ENCODE measurements at regions not wholly inside any gene's neighbourhood (a gene's known extent, or its start where the extent isn't known, plus 50 kb on each side); places are given as distances from the start of the nearest gene placed in this dataset.

DNA sequence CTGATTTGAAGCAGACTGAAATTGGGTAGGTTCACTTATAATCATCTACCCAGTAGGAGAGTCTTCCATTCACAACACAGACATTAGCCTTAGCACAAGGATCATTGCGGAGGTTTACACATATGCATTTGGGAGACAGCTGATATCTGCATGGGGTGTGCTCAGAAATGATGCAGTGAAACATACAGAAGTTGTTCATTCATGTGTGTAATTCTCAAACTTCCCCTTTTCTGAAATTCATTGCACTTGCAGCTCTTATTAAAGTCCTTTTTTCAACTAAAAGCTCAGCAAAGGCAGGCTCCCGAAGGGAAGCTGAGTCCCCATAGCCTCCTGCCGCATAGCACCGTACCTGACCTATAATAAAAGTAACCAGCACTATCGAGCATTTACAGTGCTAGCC is 218.3 kb upstream of the CRY1 start:
- no peaks in the 10 kb centered on the region for H3K9me3 ChIP-seq (ENCODE audit: control insufficient read depth, insufficient read depth, low read depth, low read length)
- no peaks in the 10 kb centered on the region for H3K4me1 ChIP-seq (ENCODE audit: control insufficient read depth, insufficient read depth, low read length)
- no peak overlapping the region for H3K4me3 ChIP-seq (ENCODE audit: low read depth, low read length)
- H3K27ac ChIP-seq (ENCODE audit: extremely low read depth, low read depth, low read length): no peak overlapping the region
- no peaks in the 10 kb centered on the region for H3K36me3 ChIP-seq (ENCODE audit: control insufficient read depth in 2 of 2, insufficient read depth in 1 of 2, low read length in 2 of 2)
- TF ChIP-seq IKZF3 (tag by site-specific recombination; IDR thresholded peaks at IDR 0.05) (no peak), ZNF175 (tag by site-specific recombination; IDR thresholded peaks at IDR 0.05) (no peak), ZNF302 (tag by site-specific recombination; IDR thresholded peaks at IDR 0.05; ENCODE audit: low read depth) (no peak), ZNF792 (tag by site-specific recombination; IDR thresholded peaks at IDR 0.05) (no peak), ZNF624 (tag by site-specific recombination; IDR thresholded peaks at IDR 0.05) (no peak), ZNF311 (tag by site-specific recombination; IDR thresholded peaks at IDR 0.05; ENCODE audit: borderline replicate concordance) (no peak), ZFHX2 (tag by site-specific recombination; conservative IDR thresholded peaks at IDR 0.05) (no peak), ZNF660 (tag by site-specific recombination; IDR thresholded peaks at IDR 0.05) (no peak), ZNF514 (tag by site-specific recombination; IDR thresholded peaks at IDR 0.05) (no peak)
- TF ChIP-seq, protein P1, sequence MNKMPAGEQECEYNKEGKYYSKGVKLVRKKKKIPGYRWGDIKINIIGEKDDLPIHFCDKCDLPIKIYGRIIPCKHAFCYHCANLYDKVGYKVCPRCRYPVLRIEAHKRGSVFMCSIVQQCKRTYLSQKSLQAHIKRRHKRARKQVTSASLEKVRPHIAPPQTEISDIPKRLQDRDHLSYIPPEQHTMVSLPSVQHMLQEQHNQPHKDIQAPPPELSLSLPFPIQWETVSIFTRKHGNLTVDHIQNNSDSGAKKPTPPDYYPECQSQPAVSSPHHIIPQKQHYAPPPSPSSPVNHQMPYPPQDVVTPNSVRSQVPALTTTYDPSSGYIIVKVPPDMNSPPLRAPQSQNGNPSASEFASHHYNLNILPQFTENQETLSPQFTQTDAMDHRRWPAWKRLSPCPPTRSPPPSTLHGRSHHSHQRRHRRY (tag by site-specific recombination; IDR thresholded peaks at IDR 0.05): no peak
- TF ChIP-seq, protein P2, sequence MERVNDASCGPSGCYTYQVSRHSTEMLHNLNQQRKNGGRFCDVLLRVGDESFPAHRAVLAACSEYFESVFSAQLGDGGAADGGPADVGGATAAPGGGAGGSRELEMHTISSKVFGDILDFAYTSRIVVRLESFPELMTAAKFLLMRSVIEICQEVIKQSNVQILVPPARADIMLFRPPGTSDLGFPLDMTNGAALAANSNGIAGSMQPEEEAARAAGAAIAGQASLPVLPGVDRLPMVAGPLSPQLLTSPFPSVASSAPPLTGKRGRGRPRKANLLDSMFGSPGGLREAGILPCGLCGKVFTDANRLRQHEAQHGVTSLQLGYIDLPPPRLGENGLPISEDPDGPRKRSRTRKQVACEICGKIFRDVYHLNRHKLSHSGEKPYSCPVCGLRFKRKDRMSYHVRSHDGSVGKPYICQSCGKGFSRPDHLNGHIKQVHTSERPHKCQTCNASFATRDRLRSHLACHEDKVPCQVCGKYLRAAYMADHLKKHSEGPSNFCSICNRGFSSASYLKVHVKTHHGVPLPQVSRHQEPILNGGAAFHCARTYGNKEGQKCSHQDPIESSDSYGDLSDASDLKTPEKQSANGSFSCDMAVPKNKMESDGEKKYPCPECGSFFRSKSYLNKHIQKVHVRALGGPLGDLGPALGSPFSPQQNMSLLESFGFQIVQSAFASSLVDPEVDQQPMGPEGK (tag by site-specific recombination; IDR thresholded peaks at IDR 0.05): no peak
- ChIA-PET CTCF (interaction anchor here (1.1 to 2.6 kb wide), 2 partner anchors 180 kb away, joined by 4 to 8 read pairs; no protein-coding TSS in a partner anchor), POLR2A (no interaction called here)

DNA sequence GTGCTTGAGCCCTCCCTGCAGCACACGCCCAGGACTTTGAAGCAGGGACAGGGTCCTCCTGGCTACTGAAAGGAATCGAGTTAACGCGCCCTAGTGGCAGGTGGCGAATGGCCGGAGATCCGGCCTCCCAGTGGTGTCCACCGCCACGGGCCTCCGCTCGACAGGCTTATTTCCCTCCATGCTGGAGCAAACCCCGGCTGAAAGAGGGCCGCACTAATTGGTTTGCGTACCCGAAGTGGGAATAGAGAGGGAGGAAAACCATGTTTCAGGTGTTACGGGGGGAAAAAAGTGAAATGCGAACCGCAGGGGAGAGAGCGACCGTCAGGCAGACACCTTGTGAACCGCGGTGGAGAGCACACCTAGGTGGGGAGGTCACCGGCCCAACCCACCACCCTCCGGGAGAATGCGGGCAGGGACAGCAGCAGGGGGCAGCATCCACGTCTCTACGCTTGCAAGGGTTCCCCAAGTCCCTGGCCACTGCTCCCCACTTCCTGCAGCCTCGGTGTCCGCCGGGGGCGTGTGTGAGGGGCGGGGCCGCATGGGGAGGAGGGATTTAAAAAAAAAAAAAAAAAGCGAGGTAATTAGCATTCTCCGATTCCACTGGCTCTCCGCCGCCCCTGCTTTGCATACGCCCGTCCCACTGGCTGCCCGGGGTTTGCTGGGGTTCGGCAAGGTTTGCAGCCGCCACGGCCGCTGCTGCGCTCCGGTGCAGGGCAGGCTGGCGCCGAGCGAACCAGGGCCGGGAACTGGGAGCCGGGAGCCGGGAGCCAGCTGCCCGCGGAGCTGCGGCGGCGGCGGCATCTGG is 224.6 kb upstream of the CRY1 start:
- POLR2A ChIA-PET: interaction anchor here (2.1 kb wide), 1 partner anchor 31 kb away, joined by 4 read pairs; no protein-coding TSS in a partner anchor
- Histone ChIP-seq H3K9me3 (ENCODE audit: control insufficient read depth, insufficient read depth, low read depth, low read length) (no peaks in the 10 kb centered on the region), H3K27ac (ENCODE audit: extremely low read depth, low read depth, low read length) (peak overlapping the region; percentile 44; the same call in 1 of the 2 replicates), H3K36me3 (ENCODE audit: control insufficient read depth in 2 of 2, insufficient read depth in 1 of 2, low read length in 2 of 2) (no peaks in the 10 kb centered on the region), H3K4me1 (ENCODE audit: control insufficient read depth, insufficient read depth, low read length) (no peaks in the 10 kb centered on the region), H3K4me3 (ENCODE audit: low read depth, low read length) (peak overlapping the region; percentile 66)
- CTCF ChIA-PET: interaction anchor here (0.6 to 1.4 kb wide), 6 partner anchors 9 to 353 kb away, joined by 3 to 4 read pairs (median 3); no protein-coding TSS in a partner anchor
- TF ChIP-seq TCF7L2 (IDR thresholded peaks at IDR 0.05; ENCODE audit: borderline replicate concordance, low read depth, low read length) (no peak), ZNF138 (tag by site-specific recombination; IDR thresholded peaks at IDR 0.05; ENCODE audit: borderline replicate concordance) (no peak), YY1 (tag by site-specific recombination; IDR thresholded peaks at IDR 0.05) (no peak), ZNF266 (tag by site-specific recombination; IDR thresholded peaks at IDR 0.05; ENCODE audit: low read depth) (no peak), ZNF571 (tag by site-specific recombination; IDR thresholded peaks at IDR 0.05) (no peak), ZBTB48 (tag by site-specific recombination; IDR thresholded peaks at IDR 0.05) (peak; percentile 65; the same call in 1 of the 2 replicates), ZNF10 (tag by site-specific recombination; IDR thresholded peaks at IDR 0.05) (no peak), ZNF24 (tag by site-specific recombination; IDR thresholded peaks at IDR 0.05) (no peak), ZNF707 (tag by site-specific recombination; IDR thresholded peaks at IDR 0.05) (no peak), ZNF501 (tag by site-specific recombination; IDR thresholded peaks at IDR 0.05) (0 out of 2 replicates have a peak, but pooled peaks have one; percentile 26), ZIC2 (tag by site-specific recombination; IDR thresholded peaks at IDR 0.05) (peak; percentile 49; the same call in 1 of the 2 replicates), MYNN (tag by site-specific recombination; IDR thresholded peaks at IDR 0.05; ENCODE audit: borderline replicate concordance) (no peak), SETDB1 (IDR thresholded peaks at IDR 0.05; ENCODE audit: insufficient read length, low read length) (no peak), ZNF658 (tag by site-specific recombination; IDR thresholded peaks at IDR 0.05) (no peak), BCL11A (tag by site-specific recombination; IDR thresholded peaks at IDR 0.05; ENCODE audit: low read depth) (peak; percentile 40; the same call in 1 of the 2 replicates)
- TF ChIP-seq, protein P3, sequence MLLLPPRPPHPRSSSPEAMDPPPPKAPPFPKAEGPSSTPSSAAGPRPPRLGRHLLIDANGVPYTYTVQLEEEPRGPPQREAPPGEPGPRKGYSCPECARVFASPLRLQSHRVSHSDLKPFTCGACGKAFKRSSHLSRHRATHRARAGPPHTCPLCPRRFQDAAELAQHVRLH (tag by site-specific recombination; IDR thresholded peaks at IDR 0.05): no peak
- TF ChIP-seq, protein P4, sequence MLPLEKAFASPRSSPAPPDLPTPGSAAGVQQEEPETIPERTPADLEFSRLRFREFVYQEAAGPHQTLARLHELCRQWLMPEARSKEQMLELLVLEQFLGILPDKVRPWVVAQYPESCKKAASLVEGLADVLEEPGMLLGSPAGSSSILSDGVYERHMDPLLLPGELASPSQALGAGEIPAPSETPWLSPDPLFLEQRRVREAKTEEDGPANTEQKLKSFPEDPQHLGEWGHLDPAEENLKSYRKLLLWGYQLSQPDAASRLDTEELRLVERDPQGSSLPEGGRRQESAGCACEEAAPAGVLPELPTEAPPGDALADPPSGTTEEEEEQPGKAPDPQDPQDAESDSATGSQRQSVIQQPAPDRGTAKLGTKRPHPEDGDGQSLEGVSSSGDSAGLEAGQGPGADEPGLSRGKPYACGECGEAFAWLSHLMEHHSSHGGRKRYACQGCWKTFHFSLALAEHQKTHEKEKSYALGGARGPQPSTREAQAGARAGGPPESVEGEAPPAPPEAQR (tag by site-specific recombination; IDR thresholded peaks at IDR 0.05): no peak
- TF ChIP-seq, protein P5, sequence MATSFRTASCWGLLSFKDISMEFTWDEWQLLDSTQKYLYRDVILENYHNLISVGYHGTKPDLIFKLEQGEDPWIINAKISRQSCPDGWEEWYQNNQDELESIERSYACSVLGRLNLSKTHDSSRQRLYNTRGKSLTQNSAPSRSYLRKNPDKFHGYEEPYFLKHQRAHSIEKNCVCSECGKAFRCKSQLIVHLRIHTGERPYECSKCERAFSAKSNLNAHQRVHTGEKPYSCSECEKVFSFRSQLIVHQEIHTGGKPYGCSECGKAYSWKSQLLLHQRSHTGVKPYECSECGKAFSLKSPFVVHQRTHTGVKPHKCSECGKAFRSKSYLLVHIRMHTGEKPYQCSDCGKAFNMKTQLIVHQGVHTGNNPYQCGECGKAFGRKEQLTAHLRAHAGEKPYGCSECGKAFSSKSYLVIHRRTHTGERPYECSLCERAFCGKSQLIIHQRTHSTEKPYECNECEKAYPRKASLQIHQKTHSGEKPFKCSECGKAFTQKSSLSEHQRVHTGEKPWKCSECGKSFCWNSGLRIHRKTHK (tag by site-specific recombination; IDR thresholded peaks at IDR 0.05): no peak
